ENCODE measurements at regions not wholly inside any gene's neighbourhood (a gene's known extent, or its start where the extent isn't known, plus 50 kb on each side); places are given as distances from the start of the nearest gene placed in this dataset.

- no peaks in the 10 kb centered on the region for H3K36me3 ChIP-seq
- H3K27ac ChIP-seq: no peak overlapping the region
- H3K4me1 ChIP-seq: no peaks in the 10 kb centered on the region
- TF ChIP-seq POLR2A (IDR thresholded peaks at IDR 0.05): no peak
- TF ChIP-seq, protein P1, sequence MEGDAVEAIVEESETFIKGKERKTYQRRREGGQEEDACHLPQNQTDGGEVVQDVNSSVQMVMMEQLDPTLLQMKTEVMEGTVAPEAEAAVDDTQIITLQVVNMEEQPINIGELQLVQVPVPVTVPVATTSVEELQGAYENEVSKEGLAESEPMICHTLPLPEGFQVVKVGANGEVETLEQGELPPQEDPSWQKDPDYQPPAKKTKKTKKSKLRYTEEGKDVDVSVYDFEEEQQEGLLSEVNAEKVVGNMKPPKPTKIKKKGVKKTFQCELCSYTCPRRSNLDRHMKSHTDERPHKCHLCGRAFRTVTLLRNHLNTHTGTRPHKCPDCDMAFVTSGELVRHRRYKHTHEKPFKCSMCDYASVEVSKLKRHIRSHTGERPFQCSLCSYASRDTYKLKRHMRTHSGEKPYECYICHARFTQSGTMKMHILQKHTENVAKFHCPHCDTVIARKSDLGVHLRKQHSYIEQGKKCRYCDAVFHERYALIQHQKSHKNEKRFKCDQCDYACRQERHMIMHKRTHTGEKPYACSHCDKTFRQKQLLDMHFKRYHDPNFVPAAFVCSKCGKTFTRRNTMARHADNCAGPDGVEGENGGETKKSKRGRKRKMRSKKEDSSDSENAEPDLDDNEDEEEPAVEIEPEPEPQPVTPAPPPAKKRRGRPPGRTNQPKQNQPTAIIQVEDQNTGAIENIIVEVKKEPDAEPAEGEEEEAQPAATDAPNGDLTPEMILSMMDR (IDR thresholded peaks at IDR 0.05): no peak
- TF ChIP-seq EP300 (IDR thresholded peaks at IDR 0.05): no peak
- H3K27me3 ChIP-seq: no peaks in the 10 kb centered on the region
- H3K9me3 ChIP-seq: no peaks in the 10 kb centered on the region
- no peak for DNase-seq (ENCODE audit: low spot score in 2 of 2)
- no peak overlapping the region for H3K4me3 ChIP-seq
- 50 to 60% methylated on average over 3 of the region's 3 CpGs for WGBS, 2 donors
These were observed 589.9 kb downstream of the XIRP2 start for GRCh38 chr2:167478196-167478595.

GRCh38 chr2:167475791-167476190 is 587.5 kb downstream of the XIRP2 start:
- H3K27me3 ChIP-seq: no peaks in the 10 kb centered on the region
- H3K4me1 ChIP-seq: no peaks in the 10 kb centered on the region
- H3K36me3 ChIP-seq: no peaks in the 10 kb centered on the region
- 28 to 44% methylated on average over 2 of the region's 2 CpGs for whole genome bisulfite sequencing, 2 donors
- H3K4me3 ChIP-seq: no peak overlapping the region
- H3K27ac ChIP-seq: no peak overlapping the region
- TF ChIP-seq, protein P1 (IDR thresholded peaks at IDR 0.05): no peak
- no peak for TF ChIP-seq EP300 (IDR thresholded peaks at IDR 0.05)
- no peak for TF ChIP-seq POLR2A (IDR thresholded peaks at IDR 0.05)
- H3K9me3 ChIP-seq: no peaks in the 10 kb centered on the region
- DNase-seq (ENCODE audit: low spot score in 2 of 2): no peak

DNA sequence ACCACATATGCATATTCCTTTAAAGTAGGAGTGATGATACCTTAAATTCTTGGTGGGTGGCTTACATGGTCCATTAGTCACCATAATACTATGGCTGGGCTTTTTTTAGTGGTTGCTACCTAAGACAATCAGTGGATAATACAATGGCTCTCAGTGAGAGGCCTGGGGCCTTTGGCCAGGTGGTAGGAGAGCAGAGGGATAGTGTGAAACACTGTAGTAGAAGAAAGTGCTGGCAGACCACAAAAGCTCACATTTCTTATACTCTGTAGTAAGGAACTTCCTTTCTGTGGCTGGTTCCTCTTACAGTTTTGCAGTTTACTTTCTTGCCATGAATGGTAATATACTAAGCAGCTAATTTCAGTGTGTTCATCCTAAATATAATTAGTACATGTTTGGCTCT is 583.5 kb downstream of the XIRP2 start:
- TF ChIP-seq POLR2A (IDR thresholded peaks at IDR 0.05) (no peak), EP300 (IDR thresholded peaks at IDR 0.05) (no peak)
- TF ChIP-seq, protein P1 (IDR thresholded peaks at IDR 0.05): no peak
- Histone ChIP-seq H3K4me3 (no peak overlapping the region), H3K27ac (no peak overlapping the region), H3K9me3 (no peaks in the 10 kb centered on the region), H3K27me3 (no peaks in the 10 kb centered on the region), H3K4me1 (no peaks in the 10 kb centered on the region), H3K36me3 (no peaks in the 10 kb centered on the region)
- no peak for DNase-seq (ENCODE audit: low spot score in 2 of 2)

GRCh38 chr2:167471332-167471731 is 583.1 kb downstream of the XIRP2 start:
- TF ChIP-seq POLR2A (IDR thresholded peaks at IDR 0.05): no peak
- TF ChIP-seq, protein P1 (IDR thresholded peaks at IDR 0.05): no peak
- TF ChIP-seq EP300 (IDR thresholded peaks at IDR 0.05): no peak
- no peaks in the 10 kb centered on the region for H3K4me1 ChIP-seq
- no peak overlapping the region for H3K27ac ChIP-seq
- H3K27me3 ChIP-seq: no peaks in the 10 kb centered on the region
- no peak overlapping the region for H3K4me3 ChIP-seq
- DNase-seq (ENCODE audit: low spot score in 2 of 2): no peak
- H3K36me3 ChIP-seq: no peaks in the 10 kb centered on the region
- H3K9me3 ChIP-seq: no peaks in the 10 kb centered on the region

DNA sequence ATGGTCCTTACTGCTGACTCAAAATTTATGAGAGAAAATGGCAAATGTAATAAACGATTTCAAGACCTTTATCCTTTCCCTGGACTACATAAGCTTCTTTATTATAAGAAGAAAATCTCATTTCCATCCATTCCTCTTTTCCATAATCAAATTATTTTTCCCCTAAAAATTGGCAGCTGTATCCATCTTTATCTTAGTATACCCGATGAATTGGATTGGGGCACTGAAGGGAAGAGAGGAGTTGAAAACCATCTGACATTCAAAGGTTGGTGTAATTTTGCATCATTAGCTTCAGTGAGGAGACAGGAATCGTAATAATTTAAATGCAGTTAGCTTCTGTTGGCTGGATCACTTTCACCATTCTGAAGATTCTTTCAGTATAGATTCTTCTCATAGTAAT is 574.1 kb downstream of the XIRP2 start:
- Histone ChIP-seq H3K36me3 (no peaks in the 10 kb centered on the region), H3K9me3 (peaks cover 0 to 31% (median 9%) of the 10 kb centered on the region in 4 donors), H3K27ac (no peak overlapping the region), H3K4me3 (no peak overlapping the region), H3K4me1 (no peaks in the 10 kb centered on the region), H3K27me3 (no peaks in the 10 kb centered on the region)
- WGBS, 2 donors: 86 to 91% methylated on average over 3 of the region's 3 CpGs
- TF ChIP-seq POLR2A (IDR thresholded peaks at IDR 0.05) (no peak), EP300 (IDR thresholded peaks at IDR 0.05) (no peak)
- TF ChIP-seq, protein P1 (IDR thresholded peaks at IDR 0.05): no peak
- DNase-seq (ENCODE audit: low spot score in 2 of 2): no peak
